Mucosa of rectum (tissue), 2 donors: ENCODE measurements at regions not wholly inside any gene's neighbourhood (a gene's known extent, or its start where the extent isn't known, plus 50 kb on each side); places are given as distances from the start of the nearest gene placed in this dataset.
"Not testable (repeated sequence)": the region's sequence is repeated elsewhere in the genome, so short reads cannot be mapped to it uniquely, and the experiment has no call there.

ENCODE experiments used
- H3K27ac ChIP-seq, 2 donors: one replicate each; pipeline ENCODE4 v1.7.0; 2013; ENCODE audit warnings: inconsistent platforms in 2 of 2, low read depth in 2 of 2, low read length in 2 of 2
- H3K27me3 ChIP-seq, 2 donors: one replicate each; pipeline ENCODE4 v1.7.0; 2013; ENCODE audit warnings: low read length in 2 of 2; ENCODE audit not compliant: control insufficient read depth in 2 of 2, insufficient read depth in 2 of 2
- H3K36me3 ChIP-seq, 2 donors: one replicate each; pipeline ENCODE4 v1.7.0; 2013; ENCODE audit warnings: low read length in 2 of 2; ENCODE audit not compliant: control insufficient read depth in 2 of 2, insufficient read depth in 2 of 2
- H3K4me1 ChIP-seq, 2 donors: one replicate each; pipeline ENCODE4 v1.7.0; 2013; ENCODE audit warnings: low read length in 2 of 2, mild to moderate bottlenecking in 1 of 2; ENCODE audit not compliant: control insufficient read depth in 2 of 2, insufficient read depth in 2 of 2
- H3K4me3 ChIP-seq, 2 donors: one replicate each; pipeline ENCODE4 v1.7.0; 2013; ENCODE audit warnings: low read length in 2 of 2
- H3K9ac ChIP-seq, 2 donors: one replicate each; pipeline ENCODE4 v1.7.0; 2013; ENCODE audit warnings: low read length in 2 of 2, low read depth in 1 of 2, mild to moderate bottlenecking in 1 of 2
- H3K9me3 ChIP-seq, 2 donors: one replicate each; pipeline ENCODE4 v1.7.0; 2013; ENCODE audit warnings: low read length in 2 of 2; ENCODE audit not compliant: control insufficient read depth in 2 of 2
- donor health status: healthy.
- donor health status: Normal muscosa, but diverticular disease.

GRCh38 chr6:121794630-121795029 lies 359.2 kb downstream of the GJA1 start:
- Histone ChIP-seq H3K9ac (no peak overlapping the region), H3K36me3 (no peaks in the 10 kb centered on the region), H3K4me1 (no peaks in the 10 kb centered on the region), H3K27me3 (no peaks in the 10 kb centered on the region), H3K27ac (no peak overlapping the region), H3K9me3 (no peaks in the 10 kb centered on the region), H3K4me3 (no peak overlapping the region)

- not testable (repeated sequence) for H3K27me3 ChIP-seq, H3K4me3 ChIP-seq, H3K4me1 ChIP-seq, H3K27ac ChIP-seq, H3K9ac ChIP-seq, H3K9me3 ChIP-seq, H3K36me3 ChIP-seq
Measured at GRCh38 chr6:121797598-121797997, 362.2 kb downstream of the GJA1 start.

DNA sequence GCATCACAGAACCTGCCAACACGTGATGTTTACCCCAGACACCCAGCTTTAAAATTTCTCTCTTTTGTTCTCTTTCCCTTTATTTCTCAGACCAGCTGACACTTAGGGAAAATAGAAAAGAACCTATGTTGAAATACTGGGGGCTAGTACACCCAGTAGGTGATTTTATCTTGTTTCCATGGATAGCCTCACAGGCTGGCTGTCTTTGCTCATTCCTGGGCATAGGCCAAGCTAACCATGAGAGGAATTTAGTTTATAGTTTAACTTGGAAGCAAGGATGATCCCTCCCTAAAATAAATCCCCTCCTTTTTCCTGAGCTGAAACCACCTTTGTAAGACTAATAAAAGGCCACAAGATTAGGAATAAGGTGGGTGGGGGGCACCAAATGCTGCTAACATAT lies 362.7 kb downstream of the GJA1 start:
- H3K9me3 ChIP-seq = not testable (repeated sequence)

GRCh38 chr6:121799574-121799973 lies 364.1 kb downstream of the GJA1 start:
- H3K9ac ChIP-seq = no peak overlapping the region
- no peaks in the 10 kb centered on the region for H3K9me3 ChIP-seq
- H3K36me3 ChIP-seq = no peaks in the 10 kb centered on the region
- no peaks in the 10 kb centered on the region for H3K27me3 ChIP-seq
- no peak overlapping the region for H3K27ac ChIP-seq
- H3K4me1 ChIP-seq = no peaks in the 10 kb centered on the region
- no peak overlapping the region for H3K4me3 ChIP-seq

More for the DNA sequence above, 362.7 kb downstream of the GJA1 start:
- not testable (repeated sequence) for H3K9ac ChIP-seq, H3K27ac ChIP-seq, H3K4me3 ChIP-seq, H3K27me3 ChIP-seq, H3K4me1 ChIP-seq, H3K36me3 ChIP-seq

DNA sequence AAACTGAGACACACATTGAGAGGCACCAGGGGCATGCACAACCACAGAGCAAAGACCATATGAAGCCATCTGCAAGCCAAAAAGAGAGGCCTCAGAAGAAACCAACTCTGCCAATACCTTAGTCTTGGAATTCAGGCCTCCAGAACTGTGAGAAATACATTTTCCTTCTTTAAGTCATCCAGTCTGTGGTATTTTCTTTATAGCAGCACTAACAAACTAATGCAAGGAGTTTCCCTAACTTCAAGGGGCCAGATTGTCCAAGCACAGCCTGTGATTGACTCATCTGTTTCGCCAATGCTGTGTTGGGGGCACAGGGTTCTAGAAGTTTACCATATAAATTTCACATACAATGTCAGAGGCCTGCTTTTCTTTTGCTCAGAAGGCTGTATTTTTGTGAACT lies 364.6 kb downstream of the GJA1 start:
- no peaks in the 10 kb centered on the region for H3K27me3 ChIP-seq
- H3K9ac ChIP-seq = no peak overlapping the region
- no peaks in the 10 kb centered on the region for H3K36me3 ChIP-seq
- no peak overlapping the region for H3K4me3 ChIP-seq
- no peaks in the 10 kb centered on the region for H3K4me1 ChIP-seq
- no peak overlapping the region for H3K27ac ChIP-seq
- no peaks in the 10 kb centered on the region for H3K9me3 ChIP-seq

DNA sequence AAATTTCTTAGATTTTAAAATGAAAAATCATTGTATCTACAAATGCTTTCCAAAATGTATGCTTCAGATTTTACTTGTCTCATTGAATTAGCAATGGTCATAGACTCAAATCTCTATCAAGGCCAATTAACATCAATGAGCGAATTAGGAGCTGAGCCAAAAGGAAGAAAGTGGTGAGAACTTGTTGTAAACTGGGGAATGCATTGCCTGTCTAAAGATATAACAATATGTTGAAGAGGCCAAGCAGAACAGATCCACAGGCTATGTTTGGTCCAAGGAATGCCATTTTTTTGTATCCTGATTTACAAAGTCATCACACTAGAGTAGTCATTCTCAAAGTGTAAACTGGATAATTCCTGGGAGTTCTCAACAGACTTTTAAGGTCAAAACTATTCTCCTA lies 370.7 kb downstream of the GJA1 start:
- Histone ChIP-seq H3K27me3 (no peaks in the 10 kb centered on the region), H3K27ac (no peak overlapping the region), H3K9me3 (no peaks in the 10 kb centered on the region), H3K36me3 (no peaks in the 10 kb centered on the region), H3K4me1 (no peaks in the 10 kb centered on the region), H3K4me3 (no peak overlapping the region), H3K9ac (no peak overlapping the region)

GRCh38 chr6:121809211-121809610 lies 373.8 kb downstream of the GJA1 start:
- H3K9ac ChIP-seq = no peak overlapping the region
- no peaks in the 10 kb centered on the region for H3K4me1 ChIP-seq
- no peaks in the 10 kb centered on the region for H3K9me3 ChIP-seq
- H3K4me3 ChIP-seq = no peak overlapping the region
- H3K36me3 ChIP-seq = no peaks in the 10 kb centered on the region
- H3K27ac ChIP-seq = no peak overlapping the region
- H3K27me3 ChIP-seq = no peaks in the 10 kb centered on the region

DNA sequence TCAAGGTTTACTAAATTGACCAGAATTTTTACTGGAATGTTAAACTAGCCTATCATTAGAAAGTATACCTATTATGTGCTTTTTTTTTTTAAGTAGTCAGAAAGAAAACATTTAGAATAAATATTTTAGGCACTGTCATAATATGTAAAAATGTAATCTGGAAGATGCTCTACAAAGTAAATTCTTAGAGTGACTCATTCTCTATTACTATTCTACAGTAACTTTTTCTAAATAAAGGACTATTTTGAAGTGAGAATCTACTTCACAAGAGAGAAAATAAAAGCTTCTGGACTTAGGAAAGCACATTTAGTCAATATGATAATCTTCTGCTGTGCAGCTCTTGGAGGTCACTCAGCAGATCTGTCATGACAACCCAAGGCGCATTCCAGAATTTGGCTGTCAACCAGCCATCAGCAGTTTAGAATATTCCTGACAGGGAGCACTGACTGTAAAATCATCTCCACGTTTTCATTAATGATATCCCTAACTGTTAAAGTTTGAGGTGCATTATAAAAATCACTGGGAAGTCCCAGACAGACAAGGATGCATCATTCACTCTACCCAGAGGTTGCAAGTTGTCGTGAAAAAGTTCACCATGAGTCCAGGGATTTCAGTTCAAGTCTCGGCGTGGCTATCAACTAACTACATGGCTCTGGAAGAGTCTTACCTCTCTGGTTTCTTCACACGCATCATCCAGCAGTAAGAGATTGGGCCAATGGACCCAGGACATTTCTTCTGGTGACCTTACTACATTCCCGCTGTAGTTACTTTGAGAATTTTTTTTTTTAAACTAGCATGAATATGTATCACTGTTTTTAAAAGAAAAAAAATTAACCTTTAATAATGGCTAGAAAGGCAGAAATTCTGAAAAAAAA lies 374.9 kb downstream of the GJA1 start:
- Histone ChIP-seq H3K9ac (no peak overlapping the region), H3K9me3 (no peaks in the 10 kb centered on the region), H3K27ac (no peak overlapping the region), H3K27me3 (no peaks in the 10 kb centered on the region), H3K36me3 (no peaks in the 10 kb centered on the region), H3K4me3 (no peak overlapping the region), H3K4me1 (no peaks in the 10 kb centered on the region)

DNA sequence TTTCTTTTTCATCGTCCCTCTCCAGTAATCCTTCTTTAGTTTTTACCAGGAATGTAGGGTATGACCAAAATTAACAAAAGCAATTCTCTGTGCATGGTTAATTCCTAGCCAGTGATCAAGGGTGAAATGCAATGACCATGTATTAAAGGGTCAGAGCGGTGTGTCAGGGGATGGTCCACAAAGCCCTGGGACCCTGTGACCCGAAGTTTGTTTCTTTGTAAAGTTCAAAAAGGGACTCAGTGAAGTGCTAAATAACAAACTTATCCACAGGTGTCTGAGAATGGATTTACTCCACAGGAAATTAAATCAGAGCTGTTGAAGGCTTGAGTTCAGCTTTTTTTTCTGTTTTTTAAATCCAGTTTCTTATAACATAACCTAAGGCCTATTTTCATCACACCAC lies 375.7 kb downstream of the GJA1 start:
- Histone ChIP-seq H3K36me3 (no peaks in the 10 kb centered on the region), H3K4me3 (no peak overlapping the region), H3K4me1 (no peaks in the 10 kb centered on the region), H3K9ac (no peak overlapping the region), H3K27ac (no peak overlapping the region), H3K27me3 (no peaks in the 10 kb centered on the region), H3K9me3 (no peaks in the 10 kb centered on the region)

- H3K27ac ChIP-seq = no peak overlapping the region
- no peak overlapping the region for H3K9ac ChIP-seq
Measured at GRCh38 chr6:121816361-121816760, 380.9 kb downstream of the GJA1 start.

More at GRCh38 chr6:121816361-121816760, 380.9 kb downstream of the GJA1 start:
- H3K4me1 ChIP-seq = no peaks in the 10 kb centered on the region
- no peaks in the 10 kb centered on the region for H3K36me3 ChIP-seq
- no peaks in the 10 kb centered on the region for H3K27me3 ChIP-seq
- H3K4me3 ChIP-seq = no peak overlapping the region
- peaks cover 0 to 2% of the 10 kb centered on the region in 2 donors for H3K9me3 ChIP-seq
